HG02852 (cell line): ENCODE measurements at regions not wholly inside any gene's neighbourhood (a gene's known extent, or its start where the extent isn't known, plus 50 kb on each side); places are given as distances from the start of the nearest gene placed in this dataset.
A peak's percentile ranks its signal among the peaks of the same experiment; 100 is the strongest.
"Not testable (repeated sequence)": the region's sequence is repeated elsewhere in the genome, so short reads cannot be mapped to it uniquely, and the experiment has no call there.

Source experiments
- ATAC-seq: cut with Tn5 transposase; IDR thresholded peaks from one replicate; pipeline ENCODE4 v1.9.1; 2021; ENCODE audit warnings: mild to moderate bottlenecking, moderate library complexity; ENCODE audit not compliant: unreplicated experiment

- ATAC-seq: no peak
Measured at GRCh38 chr11:122604621-122605020, 50.9 kb upstream of the UBASH3B start.

- no peak for ATAC-seq
Measured at GRCh38 chr11:122601141-122602125, 54.1 kb upstream of the UBASH3B start.

GRCh38 chr11:122600290-122600689, 55.2 kb upstream of the UBASH3B start:
- ATAC-seq: no peak

- ATAC-seq: no peak
Measured at GRCh38 chr11:122599434-122599833, 56.1 kb upstream of the UBASH3B start.

GRCh38 chr11:122598971-122599370, 56.6 kb upstream of the UBASH3B start:
- ATAC-seq: no peak

GRCh38 chr11:122597511-122597910, 58.0 kb upstream of the UBASH3B start:
- no peak for ATAC-seq

GRCh38 chr11:122594986-122595645, 60.4 kb upstream of the UBASH3B start:
- no peak for ATAC-seq

GRCh38 chr11:122593473-122594420, 61.8 kb upstream of the UBASH3B start:
- ATAC-seq: peak; percentile 41

- ATAC-seq: no peak
Measured at GRCh38 chr11:122592641-122593040, 62.9 kb upstream of the UBASH3B start.

GRCh38 chr11:122584670-122585069, 70.9 kb upstream of the UBASH3B start:
- no peak for ATAC-seq

GRCh38 chr11:122580071-122580470, 75.5 kb upstream of the UBASH3B start:
- not testable (repeated sequence) for ATAC-seq

- ATAC-seq: no peak
Measured at GRCh38 chr11:122578171-122578825, 77.2 kb upstream of the UBASH3B start.

GRCh38 chr11:122572592-122572991, 82.9 kb upstream of the UBASH3B start:
- ATAC-seq: no peak

- ATAC-seq: no peak
Measured at GRCh38 chr11:122563761-122564160, 91.8 kb upstream of the UBASH3B start.

- ATAC-seq: no peak
Measured at GRCh38 chr11:122559734-122560382, 95.7 kb upstream of the UBASH3B start.

- ATAC-seq: not testable (repeated sequence)
Measured at GRCh38 chr11:122559218-122559617, 96.3 kb upstream of the UBASH3B start.

GRCh38 chr11:122557163-122557562, 98.4 kb upstream of the UBASH3B start:
- not testable (repeated sequence) for ATAC-seq

GRCh38 chr11:122556605-122557004, 98.9 kb upstream of the UBASH3B start:
- no peak for ATAC-seq

GRCh38 chr11:122538060-122538459, 117.5 kb upstream of the UBASH3B start:
- ATAC-seq: no peak

GRCh38 chr11:122524898-122525297, 130.6 kb upstream of the UBASH3B start:
- no peak for ATAC-seq
